CD4-positive, alpha-beta T cell (primary cell): ENCODE measurements at regions not wholly inside any gene's neighbourhood (a gene's known extent, or its start where the extent isn't known, plus 50 kb on each side); places are given as distances from the start of the nearest gene placed in this dataset.

Source experiments
- ATAC-seq: fragments of 200-7000 bp; cut with Tn5 transposase; one replicate; pipeline ENCODE4 v1.10.0; 2022; ENCODE audit warnings: mild to moderate bottlenecking; ENCODE audit not compliant: poor library complexity
- CTCF ChIA-PET: fragments of 350-600 bp; sonication (Branson Sonifier 250); formaldehyde crosslinking; loops from one replicate; lab custom pipeline; 2021; ENCODE audit warnings: antibody characterized with exemption, inconsistent platforms; lab: Charles Lee
- POLR2A ChIA-PET: fragments of 350-600 bp; sonication (Branson Sonifier 250); formaldehyde crosslinking; loops from one replicate; lab custom pipeline; 2021; ENCODE audit warnings: antibody characterized with exemption, inconsistent platforms; lab: Charles Lee
- DNase-seq, 14 experiments: peaks; one replicate each; pipeline ENCODE4 v3.0.0-alpha.2; 2013 to 2020; ENCODE audit warnings: mixed read lengths in 2 of 14
- H3K27ac ChIP-seq, 2 donors: one replicate each; pipeline versions ENCODE4 v1.5.1 to v1.7.0; 2013; ENCODE audit warnings: low read length in 2 of 2, low read depth in 1 of 2, mild to moderate bottlenecking in 1 of 2
- H3K27me3 ChIP-seq, 2 experiments: 1 replicate in 1 of 2; 2 replicates in 1 of 2; pipeline versions ENCODE4 v1.6.1 to v1.7.0; 2013; ENCODE audit warnings: low read length in 2 of 2, control low read depth in 1 of 2, mild to moderate bottlenecking in 1 of 2, moderate library complexity in 1 of 2; ENCODE audit not compliant: insufficient read depth in 2 of 2, control insufficient read depth in 1 of 2
- H3K36me3 ChIP-seq: one replicate; pipeline ENCODE4 v1.6.1; 2013; ENCODE audit warnings: low read length, control low read depth; ENCODE audit not compliant: insufficient read depth
- H3K4me1 ChIP-seq: one replicate; pipeline ENCODE4 v1.6.1; 2013; ENCODE audit warnings: low read length, control low read depth; ENCODE audit not compliant: insufficient read depth
- H3K4me3 ChIP-seq: one replicate; pipeline ENCODE4 v1.5.1; 2013; ENCODE audit warnings: mild to moderate bottlenecking, low read length, moderate library complexity
- H3K9me3 ChIP-seq, 2 experiments: 1 replicate in 1 of 2; 2 replicates in 1 of 2; pipeline versions ENCODE4 v1.6.1 to v1.7.0; 2013; ENCODE audit warnings: low read length in 2 of 2, mild to moderate bottlenecking in 2 of 2, control low read depth in 1 of 2, moderate library complexity in 1 of 2; ENCODE audit not compliant: control insufficient read depth in 1 of 2, insufficient read depth in 1 of 2
- H3K27ac Mint-ChIP-seq: one replicate; pipeline ENCODE4 v1.8.0; 2020; ENCODE audit warnings: mixed read lengths
- H3K27me3 Mint-ChIP-seq: one replicate; pipeline ENCODE4 v1.8.0; 2021; ENCODE audit warnings: mixed read lengths
- H3K36me3 Mint-ChIP-seq: one replicate; pipeline ENCODE4 v1.8.0; 2021; ENCODE audit warnings: low read depth, mixed read lengths
- H3K4me1 Mint-ChIP-seq: one replicate; pipeline ENCODE4 v1.8.0; 2021; ENCODE audit warnings: low read depth, mixed read lengths
- H3K4me3 Mint-ChIP-seq: one replicate; pipeline ENCODE4 v1.8.0; 2020; ENCODE audit warnings: mild to moderate bottlenecking, mixed read lengths
- H3K9me3 Mint-ChIP-seq: one replicate; pipeline ENCODE4 v1.8.0; 2020; ENCODE audit warnings: mixed read lengths
- CTCF ChIP-seq: fragments of 200-600 bp; IDR thresholded peaks from one replicate; pipeline ENCODE4 v1.8.0; 2022; ENCODE audit warnings: antibody characterized with exemption, mild to moderate bottlenecking
- intact Hi-C, 2 experiments: fragments of 100-400 bp; cut with DNase I in 1 of 2; cut with micrococcal nuclease in 1 of 2; formaldehyde crosslinking; loops; one replicate each; pipeline versions ENCODE4 v1.15.1 to v1.9.0; 2023 to 2025; cut with DNase I, micrococcal nuclease

- CTCF ChIA-PET, result no interaction called here
- intact Hi-C loops, result no loop called here
- H3K4me1 Mint-ChIP-seq, result no peaks in the 10 kb centered on the region
Measured at GRCh38 chr6:94050515-94050914, 631.2 kb upstream of the EPHA7 start.

GRCh38 chr6:94049001-94049400 is 629.6 kb upstream of the EPHA7 start:
- Histone ChIP-seq H3K27me3 (no peaks in the 10 kb centered on the region), H3K4me1 (no peaks in the 10 kb centered on the region), H3K36me3 (no peaks in the 10 kb centered on the region), H3K27ac (no peak overlapping the region), H3K4me3 (no peak overlapping the region), H3K9me3 (no peaks in the 10 kb centered on the region)
- DNase-seq, result no peak
- Mint-ChIP-seq H3K27ac (no peak overlapping the region), H3K4me1 (no peaks in the 10 kb centered on the region), H3K9me3 (peaks cover 3% of the 10 kb centered on the region), H3K36me3 (no peaks in the 10 kb centered on the region), H3K27me3 (no peaks in the 10 kb centered on the region), H3K4me3 (no peak overlapping the region)
- no peak for TF ChIP-seq CTCF
- POLR2A ChIA-PET, result no interaction called here
- CTCF ChIA-PET, result no interaction called here
- intact Hi-C loops, result no loop called here
- ATAC-seq, result no peak

More at GRCh38 chr6:94050515-94050914, 631.2 kb upstream of the EPHA7 start:
- H3K4me3 Mint-ChIP-seq, result no peak overlapping the region
- TF ChIP-seq CTCF, result no peak
- no peak overlapping the region for H3K4me3 ChIP-seq
- H3K9me3 Mint-ChIP-seq, result peaks cover 3% of the 10 kb centered on the region
- no peaks in the 10 kb centered on the region for H3K36me3 Mint-ChIP-seq
- H3K27me3 Mint-ChIP-seq, result no peaks in the 10 kb centered on the region
- no peaks in the 10 kb centered on the region for H3K9me3 ChIP-seq
- DNase-seq (no peak), ATAC-seq (no peak)
- POLR2A ChIA-PET, result no interaction called here
- no peaks in the 10 kb centered on the region for H3K27me3 ChIP-seq
- H3K36me3 ChIP-seq, result no peaks in the 10 kb centered on the region
- H3K27ac Mint-ChIP-seq, result no peak overlapping the region
- H3K4me1 ChIP-seq, result no peaks in the 10 kb centered on the region
- H3K27ac ChIP-seq, result no peak overlapping the region

GRCh38 chr6:94045099-94045829 is 625.9 kb upstream of the EPHA7 start:
- Histone ChIP-seq H3K36me3 (no peaks in the 10 kb centered on the region), H3K4me3 (no peak overlapping the region), H3K9me3 (peaks cover 0 to 4% of the 10 kb centered on the region in 2 experiments), H3K27me3 (no peaks in the 10 kb centered on the region), H3K27ac (no peak overlapping the region), H3K4me1 (no peaks in the 10 kb centered on the region)
- intact Hi-C loops, result no loop called here
- ChIA-PET POLR2A (no interaction called here), CTCF (no interaction called here)
- Mint-ChIP-seq H3K27ac (no peak overlapping the region), H3K27me3 (no peaks in the 10 kb centered on the region), H3K36me3 (no peaks in the 10 kb centered on the region), H3K9me3 (peaks cover 14% of the 10 kb centered on the region), H3K4me1 (no peaks in the 10 kb centered on the region), H3K4me3 (no peak overlapping the region)
- no peak for ATAC-seq
- no peak for DNase-seq
- TF ChIP-seq CTCF, result no peak
